ENCODE measurements at regions not wholly inside any gene's neighbourhood (a gene's known extent, or its start where the extent isn't known, plus 50 kb on each side); places are given as distances from the start of the nearest gene placed in this dataset.

DNA sequence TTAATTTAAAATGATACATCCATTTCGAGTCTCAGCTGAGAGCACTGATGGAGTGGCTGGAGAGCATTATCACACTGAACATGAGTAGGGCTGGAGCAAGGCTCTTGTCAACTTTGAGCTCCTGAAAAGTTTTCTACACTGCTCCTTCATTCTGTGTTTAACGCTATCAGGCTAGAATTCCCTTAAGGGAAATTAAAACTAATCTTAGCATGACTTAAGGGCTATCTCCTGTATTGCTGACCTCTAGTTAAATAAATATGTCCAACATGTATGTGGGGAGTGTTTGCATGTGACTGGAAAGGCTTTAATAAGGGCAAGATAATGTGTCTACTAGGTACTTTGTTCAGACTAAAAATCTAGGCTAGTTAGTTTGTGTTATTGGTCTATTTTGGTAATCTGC is 116.7 kb upstream of the CAND1 start:
- TF ChIP-seq CTCF (IDR thresholded peaks at IDR 0.05) = no peak
- Histone ChIP-seq H3K27ac (no peak overlapping the region), H3K4me3 (no peak overlapping the region)
- no peak for DNase-seq (ENCODE audit: low spot score)

GRCh38 chr12:67154901-67155300 is 114.3 kb upstream of the CAND1 start:
- no peak for DNase-seq (ENCODE audit: low spot score)
- Histone ChIP-seq H3K27ac (no peak overlapping the region), H3K4me3 (no peak overlapping the region)
- TF ChIP-seq CTCF (IDR thresholded peaks at IDR 0.05) = no peak

- no peak for DNase-seq (ENCODE audit: low spot score)
- H3K4me3 ChIP-seq = no peak overlapping the region
- TF ChIP-seq CTCF (IDR thresholded peaks at IDR 0.05) = no peak
- no peak overlapping the region for H3K27ac ChIP-seq
These were observed 113.3 kb upstream of the CAND1 start for GRCh38 chr12:67155863-67156262.

DNA sequence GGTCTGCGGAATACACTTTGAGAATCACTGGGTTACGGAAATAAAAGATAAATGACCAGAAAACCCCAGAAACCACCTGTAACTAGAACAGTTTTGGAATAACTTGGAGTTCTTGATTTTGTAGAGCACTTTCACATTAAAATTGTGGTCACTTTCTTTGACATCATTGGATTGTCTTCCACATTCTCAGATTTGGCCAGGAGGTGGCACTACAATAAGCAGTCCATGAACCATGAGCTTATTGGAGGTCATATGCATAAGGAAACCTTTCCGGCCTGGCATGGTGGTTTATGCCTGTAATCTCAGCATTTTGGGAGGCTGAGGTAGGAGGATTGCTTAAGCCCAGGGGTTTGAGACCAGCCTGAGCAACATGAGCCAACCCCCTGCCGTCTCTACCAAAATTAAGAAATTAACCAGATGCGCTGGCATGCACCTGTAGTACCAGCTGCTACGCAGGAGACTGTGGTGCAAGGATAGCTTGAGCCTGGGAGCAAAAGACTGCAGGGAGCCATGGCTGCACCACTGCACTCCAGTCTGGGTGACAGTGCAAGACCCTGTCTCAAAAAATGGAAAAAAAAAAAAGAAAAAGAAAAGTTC is 107.7 kb upstream of the CAND1 start:
- Histone ChIP-seq H3K27ac (no peak overlapping the region), H3K4me3 (no peak overlapping the region)
- TF ChIP-seq CTCF (IDR thresholded peaks at IDR 0.05) = peak; percentile 16
- no peak for DNase-seq (ENCODE audit: low spot score)

- TF ChIP-seq CTCF (IDR thresholded peaks at IDR 0.05) = no peak
- Histone ChIP-seq H3K27ac (no peak overlapping the region), H3K4me3 (no peak overlapping the region)
- DNase-seq (ENCODE audit: low spot score) = no peak
These were observed 95.9 kb upstream of the CAND1 start for GRCh38 chr12:67173258-67173657.

DNA sequence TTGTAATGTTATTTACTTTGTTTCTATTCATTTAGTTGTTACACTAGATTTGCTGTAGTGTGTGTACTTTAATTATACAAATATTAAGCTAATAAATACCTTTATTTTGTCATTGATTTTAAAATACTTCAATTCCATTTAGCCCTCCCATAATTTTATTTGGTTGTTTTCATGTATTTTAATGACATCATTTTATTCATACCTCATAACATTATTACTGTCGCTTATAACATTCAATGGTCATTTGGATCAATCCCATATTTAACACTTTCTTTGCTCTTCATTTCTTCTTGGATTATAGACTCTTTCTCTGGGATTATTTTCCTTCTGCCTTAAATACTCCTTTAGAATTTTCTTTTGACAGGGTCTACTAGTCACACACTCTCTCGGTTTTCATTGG is 86.6 kb upstream of the CAND1 start:
- Histone ChIP-seq H3K4me3 (no peak overlapping the region), H3K27ac (no peak overlapping the region)
- TF ChIP-seq CTCF (IDR thresholded peaks at IDR 0.05) = no peak
- DNase-seq (ENCODE audit: low spot score) = no peak

GRCh38 chr12:67193704-67194103 is 75.5 kb upstream of the CAND1 start:
- TF ChIP-seq CTCF (IDR thresholded peaks at IDR 0.05) = no peak
- Histone ChIP-seq H3K4me3 (no peak overlapping the region), H3K27ac (no peak overlapping the region)
- no peak for DNase-seq (ENCODE audit: low spot score)

Data from coronary artery (tissue), 2 donors.